HEK293 (cell line): ENCODE measurements at regions not wholly inside any gene's neighbourhood (a gene's known extent, or its start where the extent isn't known, plus 50 kb on each side); places are given as distances from the start of the nearest gene placed in this dataset.

Source experiments
- CTCF ChIA-PET: fragments of 350-600 bp; formaldehyde crosslinking; extraction: SDS; loops from one replicate; lab custom pipeline; 2021; ENCODE audit warnings: antibody characterized with exemption; lab: Yijun Ruan, JAX
- POLR2A ChIA-PET: fragments of 300-600 bp; formaldehyde crosslinking; extraction: SDS; loops from one replicate; lab custom pipeline; 2020; ENCODE audit warnings: antibody characterized with exemption, inconsistent platforms; lab: Yijun Ruan, JAX
- H3K27ac ChIP-seq: fragments of 200-500 bp; sonication (Bioruptor generic); 2 replicates; pipeline ENCODE4 v1.5.1; 2014; ENCODE audit warnings: low read depth, low read length, control low read depth, inconsistent platforms; ENCODE audit errors: extremely low read depth
- H3K36me3 ChIP-seq, 2 experiments: fragments of 200-500 bp in 1 of 2; sonication (Bioruptor generic) in 1 of 2; 1 replicate in 1 of 2; 2 replicates in 1 of 2; pipeline ENCODE4 v1.5.1; 2014 to 2017; ENCODE audit warnings: inconsistent platforms in 2 of 2, low read length in 2 of 2; ENCODE audit not compliant: control insufficient read depth in 2 of 2, insufficient read depth in 1 of 2
- H3K4me1 ChIP-seq: fragments of 200-500 bp; sonication (Bioruptor generic); 2 replicates; pipeline ENCODE4 v1.5.1; 2014; ENCODE audit warnings: mild to moderate bottlenecking, low read length, inconsistent platforms; ENCODE audit not compliant: control insufficient read depth, insufficient read depth
- H3K4me3 ChIP-seq: 2 replicates; pipeline ENCODE4 v1.5.1; 2011; ENCODE audit warnings: low read depth, mild to moderate bottlenecking, control low read depth, low read length, moderate library complexity
- H3K9me3 ChIP-seq: fragments of 200-500 bp; sonication (Bioruptor generic); 2 replicates; pipeline ENCODE4 v1.5.1; 2014; ENCODE audit warnings: low read depth, low read length, inconsistent platforms; ENCODE audit not compliant: control insufficient read depth, insufficient read depth
- GLI2 ChIP-seq: fragments of 450-650 bp; formaldehyde crosslinking; IDR thresholded peaks from 2 replicates; pipeline ENCODE4; 2017; ENCODE audit warnings: missing biosample characterization, missing genetic modification characterization, low read depth, borderline replicate concordance
- GLIS2 ChIP-seq: fragments of 450-650 bp; formaldehyde crosslinking; IDR thresholded peaks from 2 replicates; pipeline ENCODE4 v1.5.1; 2016; ENCODE audit warnings: missing biosample characterization, missing genetic modification characterization
- HOXC10 ChIP-seq: sonication (generic); formaldehyde crosslinking; IDR thresholded peaks from 2 replicates; pipeline ENCODE4 v1.8.1; 2023; ENCODE audit warnings: mild to moderate bottlenecking, missing genetic modification reagents
- KLF1 ChIP-seq: fragments of 450-650 bp; formaldehyde crosslinking; IDR thresholded peaks from 2 replicates; pipeline ENCODE4 v1.5.1; 2016; ENCODE audit warnings: missing biosample characterization, missing genetic modification characterization
- KLF10 ChIP-seq: fragments of 450-650 bp; IDR thresholded peaks from 2 replicates; pipeline ENCODE4 v1.5.1; 2018; ENCODE audit warnings: missing biosample characterization, mild to moderate bottlenecking, missing genetic modification characterization
- OSR2 ChIP-seq: fragments of 450-650 bp; formaldehyde crosslinking; IDR thresholded peaks from 2 replicates; pipeline ENCODE4 v1.5.1; 2016; ENCODE audit warnings: missing biosample characterization, missing genetic modification characterization
- PRDM1 ChIP-seq: fragments of 450-650 bp; formaldehyde crosslinking; IDR thresholded peaks from 2 replicates; pipeline ENCODE4; 2016; ENCODE audit warnings: missing biosample characterization, missing genetic modification characterization
- SP7 ChIP-seq: fragments of 450-650 bp; formaldehyde crosslinking; IDR thresholded peaks from 2 replicates; pipeline ENCODE4 v1.5.1; 2016; ENCODE audit warnings: missing biosample characterization, missing genetic modification characterization
- ZBTB20 ChIP-seq: fragments of 450-650 bp; formaldehyde crosslinking; IDR thresholded peaks from 2 replicates; pipeline ENCODE4 v1.5.1; 2016; ENCODE audit warnings: missing biosample characterization, missing genetic modification characterization
- ZBTB48 ChIP-seq: fragments of 450-650 bp; formaldehyde crosslinking; IDR thresholded peaks from 2 replicates; pipeline ENCODE4 v1.5.1; 2016; ENCODE audit warnings: missing biosample characterization, missing genetic modification characterization
- ZBTB8A ChIP-seq: fragments of 450-650 bp; formaldehyde crosslinking; IDR thresholded peaks from 2 replicates; pipeline ENCODE4 v1.5.1; 2016; ENCODE audit warnings: missing biosample characterization, missing genetic modification characterization
- ZFP69B ChIP-seq: fragments of 450-650 bp; formaldehyde crosslinking; IDR thresholded peaks from 2 replicates; pipeline ENCODE4 v1.5.1; 2016; ENCODE audit warnings: missing biosample characterization, missing genetic modification characterization
- ZNF174 ChIP-seq: fragments of 450-650 bp; formaldehyde crosslinking; IDR thresholded peaks from 2 replicates; pipeline ENCODE4 v1.5.0; 2017; ENCODE audit warnings: missing biosample characterization, mild to moderate bottlenecking, missing genetic modification characterization
- ZNF324 ChIP-seq: fragments of 450-650 bp; formaldehyde crosslinking; IDR thresholded peaks from 2 replicates; pipeline ENCODE4 v1.5.1; 2016; ENCODE audit warnings: missing biosample characterization, missing genetic modification characterization
- ZNF350 ChIP-seq: fragments of 450-650 bp; formaldehyde crosslinking; IDR thresholded peaks from 2 replicates; pipeline ENCODE4 v1.5.0; 2017; ENCODE audit warnings: missing biosample characterization, mild to moderate bottlenecking, missing genetic modification characterization
- ZNF37A ChIP-seq: fragments of 450-650 bp; IDR thresholded peaks from 2 replicates; pipeline ENCODE4 v1.5.1; 2018; ENCODE audit warnings: missing biosample characterization, missing genetic modification characterization
- ZNF404 ChIP-seq: fragments of 450-650 bp; formaldehyde crosslinking; IDR thresholded peaks from 2 replicates; pipeline ENCODE4 v1.5.1; 2017; ENCODE audit warnings: missing biosample characterization, missing genetic modification characterization
- ZNF530 ChIP-seq: fragments of 450-650 bp; formaldehyde crosslinking; IDR thresholded peaks from 2 replicates; pipeline ENCODE4 v1.5.1; 2016; ENCODE audit warnings: low read depth, missing biosample characterization, missing genetic modification characterization
- ZNF560 ChIP-seq: fragments of 450-650 bp; formaldehyde crosslinking; IDR thresholded peaks from 2 replicates; pipeline ENCODE4 v1.5.1; 2017; ENCODE audit warnings: missing biosample characterization, missing genetic modification characterization, borderline replicate concordance
- ZNF596 ChIP-seq: fragments of 450-650 bp; IDR thresholded peaks from 2 replicates; pipeline ENCODE4 v1.5.0; 2018; ENCODE audit warnings: missing biosample characterization, mild to moderate bottlenecking, missing genetic modification characterization, moderate library complexity
- ZNF654 ChIP-seq: fragments of 450-650 bp; formaldehyde crosslinking; IDR thresholded peaks from 2 replicates; pipeline ENCODE4 v1.5.1; 2016; ENCODE audit warnings: low read depth, missing biosample characterization, missing genetic modification characterization
- ZNF792 ChIP-seq: fragments of 450-650 bp; formaldehyde crosslinking; IDR thresholded peaks from 2 replicates; pipeline ENCODE4 v1.5.1; 2016; ENCODE audit warnings: missing biosample characterization, missing genetic modification characterization
- ZXDB ChIP-seq: fragments of 450-650 bp; formaldehyde crosslinking; IDR thresholded peaks from 2 replicates; pipeline ENCODE4 v1.5.1; 2016; ENCODE audit warnings: missing biosample characterization, missing genetic modification characterization
- TF ChIP-seq, protein P1 (sequence below): fragments of 450-650 bp; IDR thresholded peaks from 2 replicates; pipeline ENCODE4 v1.5.1; 2018; ENCODE audit warnings: missing biosample characterization, mild to moderate bottlenecking, missing genetic modification characterization
- TF ChIP-seq, protein P2 (sequence below): fragments of 450-650 bp; formaldehyde crosslinking; IDR thresholded peaks from 2 replicates; pipeline ENCODE4 v1.5.1; 2016; ENCODE audit warnings: missing biosample characterization, missing genetic modification characterization
- TF ChIP-seq, protein P3 (sequence below): fragments of 450-650 bp; formaldehyde crosslinking; IDR thresholded peaks from 2 replicates; pipeline ENCODE4 v1.5.1; 2016; ENCODE audit warnings: missing biosample characterization, missing genetic modification characterization
- TF ChIP-seq, protein P4 (sequence below): fragments of 450-650 bp; formaldehyde crosslinking; IDR thresholded peaks from 2 replicates; pipeline ENCODE4; 2016; ENCODE audit warnings: missing biosample characterization, missing genetic modification characterization

DNA sequence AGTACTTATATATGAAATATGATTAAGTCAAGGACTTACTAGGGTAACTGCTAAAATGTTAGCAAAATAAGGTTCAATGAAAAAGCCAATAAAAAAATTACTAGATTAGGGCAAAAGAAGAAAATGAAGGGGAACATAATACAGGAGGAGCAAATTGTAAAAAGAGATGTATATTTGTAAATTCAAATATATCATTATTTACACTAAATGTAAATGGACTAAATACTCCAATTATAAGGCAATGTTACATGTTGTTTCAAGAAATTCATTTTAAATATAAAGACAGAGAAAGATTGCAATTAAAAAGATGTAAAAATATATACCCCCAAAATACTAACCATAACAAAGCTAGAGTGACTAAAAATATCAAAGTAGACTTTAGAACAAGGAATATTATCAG lies 134.1 kb downstream of the EFHB start:
- H3K9me3 ChIP-seq, result no peaks in the 10 kb centered on the region
- POLR2A ChIA-PET, result no interaction called here
- no peak for TF ChIP-seq ZNF596
- TF ChIP-seq, protein P1, sequence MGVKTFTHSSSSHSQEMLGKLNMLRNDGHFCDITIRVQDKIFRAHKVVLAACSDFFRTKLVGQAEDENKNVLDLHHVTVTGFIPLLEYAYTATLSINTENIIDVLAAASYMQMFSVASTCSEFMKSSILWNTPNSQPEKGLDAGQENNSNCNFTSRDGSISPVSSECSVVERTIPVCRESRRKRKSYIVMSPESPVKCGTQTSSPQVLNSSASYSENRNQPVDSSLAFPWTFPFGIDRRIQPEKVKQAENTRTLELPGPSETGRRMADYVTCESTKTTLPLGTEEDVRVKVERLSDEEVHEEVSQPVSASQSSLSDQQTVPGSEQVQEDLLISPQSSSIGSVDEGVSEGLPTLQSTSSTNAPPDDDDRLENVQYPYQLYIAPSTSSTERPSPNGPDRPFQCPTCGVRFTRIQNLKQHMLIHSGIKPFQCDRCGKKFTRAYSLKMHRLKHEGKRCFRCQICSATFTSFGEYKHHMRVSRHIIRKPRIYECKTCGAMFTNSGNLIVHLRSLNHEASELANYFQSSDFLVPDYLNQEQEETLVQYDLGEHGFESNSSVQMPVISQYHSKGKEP (tag by site-specific recombination), result no peak
- no peak for TF ChIP-seq ZNF350 (tag by site-specific recombination)
- TF ChIP-seq, all 188 proteins: peak for 0
- H3K4me3 ChIP-seq, result no peak overlapping the region
- H3K36me3 ChIP-seq, result no peaks in the 10 kb centered on the region
- no peak overlapping the region for H3K27ac ChIP-seq
- H3K4me1 ChIP-seq, result no peaks in the 10 kb centered on the region
- CTCF ChIA-PET, result no interaction called here

DNA sequence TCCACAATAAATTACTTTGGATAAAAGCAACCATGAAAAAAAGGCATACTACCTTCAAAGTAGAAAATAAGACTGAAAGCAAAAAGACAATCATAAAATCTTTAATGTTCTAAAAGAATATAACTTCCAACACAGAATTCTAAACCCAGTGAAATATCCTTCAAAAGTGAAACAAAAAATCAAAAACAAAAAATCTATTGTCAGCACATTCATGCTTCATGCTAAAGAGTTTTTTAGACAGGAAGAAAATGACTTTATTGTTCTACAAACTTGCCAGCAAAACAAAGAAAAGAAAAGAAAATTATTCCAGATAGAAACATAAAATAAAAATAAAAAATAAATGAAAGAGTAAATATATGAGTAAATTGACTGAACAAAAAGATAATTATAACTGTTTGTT lies 134.9 kb downstream of the EFHB start:
- H3K4me1 ChIP-seq, result no peaks in the 10 kb centered on the region
- CTCF ChIA-PET, result no interaction called here
- H3K27ac ChIP-seq, result no peak overlapping the region
- POLR2A ChIA-PET, result no interaction called here
- TF ChIP-seq ZNF654 (tag by site-specific recombination) (no peak), GLIS2 (no peak), ZNF404 (no peak), KLF10 (no peak), ZBTB20 (tag by site-specific recombination) (no peak), ZBTB48 (tag by site-specific recombination) (no peak), ZFP69B (tag by site-specific recombination) (no peak), GLI2 (tag by site-specific recombination) (no peak), ZNF530 (no peak)
- TF ChIP-seq, all 188 proteins: peak for 0
- H3K36me3 ChIP-seq, result no peaks in the 10 kb centered on the region
- H3K4me3 ChIP-seq, result no peak overlapping the region
- no peaks in the 10 kb centered on the region for H3K9me3 ChIP-seq

DNA sequence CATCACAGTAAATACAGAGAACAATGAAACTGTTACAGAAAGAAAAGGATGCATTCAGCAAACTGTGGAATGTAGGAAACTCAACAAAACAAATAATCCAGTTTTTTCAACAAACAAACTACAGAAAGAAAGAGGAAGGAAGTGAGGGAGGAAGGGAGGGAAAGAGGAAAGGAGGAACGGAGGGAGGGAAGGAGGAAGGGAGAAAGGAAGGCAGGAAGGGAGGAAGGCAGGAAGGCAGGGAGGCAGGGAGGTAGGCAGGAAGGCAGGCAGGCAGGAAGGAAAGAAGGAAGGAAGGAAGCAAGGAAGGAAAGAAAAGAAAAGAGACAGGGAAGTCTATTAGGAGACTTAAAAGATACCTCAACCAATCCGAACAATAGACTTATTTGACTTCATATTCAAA lies 135.7 kb downstream of the EFHB start:
- H3K4me1 ChIP-seq, result no peaks in the 10 kb centered on the region
- POLR2A ChIA-PET, result no interaction called here
- H3K36me3 ChIP-seq, result no peaks in the 10 kb centered on the region
- CTCF ChIA-PET, result no interaction called here
- no peak overlapping the region for H3K4me3 ChIP-seq
- TF ChIP-seq PRDM1 (tag by site-specific recombination) (no peak), ZNF560 (no peak), HOXC10 (CRISPR knock-in tag) (no peak), SP7 (tag by site-specific recombination) (no peak), KLF1 (tag by site-specific recombination) (no peak), OSR2 (tag by site-specific recombination) (no peak), ZNF37A (tag by site-specific recombination) (no peak), ZNF174 (tag by site-specific recombination) (no peak), ZXDB (tag by site-specific recombination) (no peak), ZNF792 (no peak), ZBTB8A (no peak), ZNF324 (tag by site-specific recombination) (no peak)
- TF ChIP-seq, protein P2, sequence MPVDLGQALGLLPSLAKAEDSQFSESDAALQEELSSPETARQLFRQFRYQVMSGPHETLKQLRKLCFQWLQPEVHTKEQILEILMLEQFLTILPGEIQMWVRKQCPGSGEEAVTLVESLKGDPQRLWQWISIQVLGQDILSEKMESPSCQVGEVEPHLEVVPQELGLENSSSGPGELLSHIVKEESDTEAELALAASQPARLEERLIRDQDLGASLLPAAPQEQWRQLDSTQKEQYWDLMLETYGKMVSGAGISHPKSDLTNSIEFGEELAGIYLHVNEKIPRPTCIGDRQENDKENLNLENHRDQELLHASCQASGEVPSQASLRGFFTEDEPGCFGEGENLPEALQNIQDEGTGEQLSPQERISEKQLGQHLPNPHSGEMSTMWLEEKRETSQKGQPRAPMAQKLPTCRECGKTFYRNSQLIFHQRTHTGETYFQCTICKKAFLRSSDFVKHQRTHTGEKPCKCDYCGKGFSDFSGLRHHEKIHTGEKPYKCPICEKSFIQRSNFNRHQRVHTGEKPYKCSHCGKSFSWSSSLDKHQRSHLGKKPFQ, result no peak
- TF ChIP-seq, protein P3, sequence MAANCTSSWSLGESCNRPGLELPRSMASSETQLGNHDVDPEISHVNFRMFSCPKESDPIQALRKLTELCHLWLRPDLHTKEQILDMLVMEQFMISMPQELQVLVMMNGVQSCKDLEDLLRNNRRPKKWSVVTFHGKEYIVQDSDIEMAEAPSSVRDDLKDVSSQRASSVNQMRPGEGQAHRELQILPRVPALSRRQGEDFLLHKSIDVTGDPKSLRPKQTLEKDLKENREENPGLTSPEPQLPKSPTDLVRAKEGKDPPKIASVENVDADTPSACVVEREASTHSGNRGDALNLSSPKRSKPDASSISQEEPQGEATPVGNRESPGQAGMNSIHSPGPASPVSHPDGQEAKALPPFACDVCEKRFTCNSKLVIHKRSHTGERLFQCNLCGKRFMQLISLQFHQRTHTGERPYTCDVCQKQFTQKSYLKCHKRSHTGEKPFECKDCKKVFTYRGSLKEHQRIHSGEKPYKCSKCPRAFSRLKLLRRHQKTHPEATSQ (tag by site-specific recombination), result no peak
- TF ChIP-seq, protein P4, sequence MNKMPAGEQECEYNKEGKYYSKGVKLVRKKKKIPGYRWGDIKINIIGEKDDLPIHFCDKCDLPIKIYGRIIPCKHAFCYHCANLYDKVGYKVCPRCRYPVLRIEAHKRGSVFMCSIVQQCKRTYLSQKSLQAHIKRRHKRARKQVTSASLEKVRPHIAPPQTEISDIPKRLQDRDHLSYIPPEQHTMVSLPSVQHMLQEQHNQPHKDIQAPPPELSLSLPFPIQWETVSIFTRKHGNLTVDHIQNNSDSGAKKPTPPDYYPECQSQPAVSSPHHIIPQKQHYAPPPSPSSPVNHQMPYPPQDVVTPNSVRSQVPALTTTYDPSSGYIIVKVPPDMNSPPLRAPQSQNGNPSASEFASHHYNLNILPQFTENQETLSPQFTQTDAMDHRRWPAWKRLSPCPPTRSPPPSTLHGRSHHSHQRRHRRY (tag by site-specific recombination), result no peak
- no peak overlapping the region for H3K27ac ChIP-seq
- H3K9me3 ChIP-seq, result no peaks in the 10 kb centered on the region
